Stimulated activated CD8-positive, alpha-beta memory T cell treated with anti-CD3 and anti-CD28 coated beads, Interleukin-15, amount 100 ng/mL, for 4 hours (primary cell): ENCODE measurements at regions not wholly inside any gene's neighbourhood (a gene's known extent, or its start where the extent isn't known, plus 50 kb on each side); places are given as distances from the start of the nearest gene placed in this dataset.
"Not testable (repeated sequence)": the region's sequence is repeated elsewhere in the genome, so short reads cannot be mapped to it uniquely, and the experiment has no call there.

Experiments
- DNase-seq, 2 donors: peaks; one replicate each; pipeline ENCODE4 v3.0.0-alpha.2; 2020; ENCODE audit warnings: low read depth in 2 of 2

- no peak for DNase-seq
Measured at GRCh38 chr2:176763851-176764404, 448.7 kb upstream of the HNRNPA3 start.

GRCh38 chr2:176764921-176765320 lies 447.7 kb upstream of the HNRNPA3 start:
- DNase-seq, result no peak

GRCh38 chr2:176766005-176766404 lies 446.6 kb upstream of the HNRNPA3 start:
- DNase-seq, result no peak

GRCh38 chr2:176768185-176768584 lies 444.4 kb upstream of the HNRNPA3 start:
- DNase-seq, result no peak

- no peak for DNase-seq
Measured at GRCh38 chr2:176769021-176769420, 443.6 kb upstream of the HNRNPA3 start.

GRCh38 chr2:176769499-176770370 lies 442.9 kb upstream of the HNRNPA3 start:
- no peak for DNase-seq

- DNase-seq, result no peak
Measured at GRCh38 chr2:176772816-176773215, 439.8 kb upstream of the HNRNPA3 start.

- DNase-seq, result no peak
Measured at GRCh38 chr2:176774766-176775451, 437.7 kb upstream of the HNRNPA3 start.

GRCh38 chr2:176777262-176777661 lies 435.3 kb upstream of the HNRNPA3 start:
- DNase-seq, result no peak

- DNase-seq, result no peak
Measured at GRCh38 chr2:176779917-176780316, 432.7 kb upstream of the HNRNPA3 start.

GRCh38 chr2:176780348-176780747 lies 432.2 kb upstream of the HNRNPA3 start:
- no peak for DNase-seq

GRCh38 chr2:176781570-176782217 lies 430.9 kb upstream of the HNRNPA3 start:
- no peak for DNase-seq

- DNase-seq, result no peak
Measured at GRCh38 chr2:176784633-176785200, 427.9 kb upstream of the HNRNPA3 start.

GRCh38 chr2:176789751-176790150 lies 422.8 kb upstream of the HNRNPA3 start:
- no peak for DNase-seq

- no peak for DNase-seq
Measured at GRCh38 chr2:176790468-176790867, 422.1 kb upstream of the HNRNPA3 start.

- DNase-seq, result no peak
Measured at GRCh38 chr2:176793792-176794191, 418.8 kb upstream of the HNRNPA3 start.

- no peak for DNase-seq
Measured at GRCh38 chr2:176794392-176794791, 418.2 kb upstream of the HNRNPA3 start.

GRCh38 chr2:176795823-176796222 lies 416.8 kb upstream of the HNRNPA3 start:
- DNase-seq, result no peak

- DNase-seq, result not testable (repeated sequence)
Measured at GRCh38 chr2:176796677-176797076, 415.9 kb upstream of the HNRNPA3 start.

- DNase-seq, result no peak
Measured at GRCh38 chr2:176804392-176804791, 408.2 kb upstream of the HNRNPA3 start.

GRCh38 chr2:176805345-176805744 lies 407.2 kb upstream of the HNRNPA3 start:
- DNase-seq, result no peak

GRCh38 chr2:176812246-176812775 lies 400.3 kb upstream of the HNRNPA3 start:
- DNase-seq, result no peak
